ENCODE measurements at regions not wholly inside any gene's neighbourhood (a gene's known extent, or its start where the extent isn't known, plus 50 kb on each side); places are given as distances from the start of the nearest gene placed in this dataset.

- TF ChIP-seq, protein P1, sequence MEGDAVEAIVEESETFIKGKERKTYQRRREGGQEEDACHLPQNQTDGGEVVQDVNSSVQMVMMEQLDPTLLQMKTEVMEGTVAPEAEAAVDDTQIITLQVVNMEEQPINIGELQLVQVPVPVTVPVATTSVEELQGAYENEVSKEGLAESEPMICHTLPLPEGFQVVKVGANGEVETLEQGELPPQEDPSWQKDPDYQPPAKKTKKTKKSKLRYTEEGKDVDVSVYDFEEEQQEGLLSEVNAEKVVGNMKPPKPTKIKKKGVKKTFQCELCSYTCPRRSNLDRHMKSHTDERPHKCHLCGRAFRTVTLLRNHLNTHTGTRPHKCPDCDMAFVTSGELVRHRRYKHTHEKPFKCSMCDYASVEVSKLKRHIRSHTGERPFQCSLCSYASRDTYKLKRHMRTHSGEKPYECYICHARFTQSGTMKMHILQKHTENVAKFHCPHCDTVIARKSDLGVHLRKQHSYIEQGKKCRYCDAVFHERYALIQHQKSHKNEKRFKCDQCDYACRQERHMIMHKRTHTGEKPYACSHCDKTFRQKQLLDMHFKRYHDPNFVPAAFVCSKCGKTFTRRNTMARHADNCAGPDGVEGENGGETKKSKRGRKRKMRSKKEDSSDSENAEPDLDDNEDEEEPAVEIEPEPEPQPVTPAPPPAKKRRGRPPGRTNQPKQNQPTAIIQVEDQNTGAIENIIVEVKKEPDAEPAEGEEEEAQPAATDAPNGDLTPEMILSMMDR (conservative IDR thresholded peaks at IDR 0.05; ENCODE audit: low read depth in 2 of 2) = no peak
- TF ChIP-seq CREB1 (CRISPR knock-in tag; IDR thresholded peaks at IDR 0.05; ENCODE audit: low read depth) (no peak), POLR2AphosphoS5 (IDR thresholded peaks at IDR 0.05; ENCODE audit: low read depth) (no peak), EZH2 (IDR thresholded peaks at IDR 0.05; ENCODE audit: low read depth, unreplicated experiment) (no peak), REST (IDR thresholded peaks at IDR 0.05; ENCODE audit: unreplicated experiment) (no peak), EZH2phosphoT487 (IDR thresholded peaks at IDR 0.05; ENCODE audit: unreplicated experiment) (no peak), JUNB (IDR thresholded peaks at IDR 0.05; ENCODE audit: unreplicated experiment) (no peak), NANOG (IDR thresholded peaks at IDR 0.05; ENCODE audit: borderline replicate concordance) (no peak), ZNF114 (CRISPR knock-in tag; IDR thresholded peaks at IDR 0.05) (no peak), ZNF331 (CRISPR knock-in tag; IDR thresholded peaks at IDR 0.05; ENCODE audit: low read depth) (no peak), STAT1 (IDR thresholded peaks at IDR 0.05; ENCODE audit: unreplicated experiment) (no peak)
- TF ChIP-seq, protein P2, sequence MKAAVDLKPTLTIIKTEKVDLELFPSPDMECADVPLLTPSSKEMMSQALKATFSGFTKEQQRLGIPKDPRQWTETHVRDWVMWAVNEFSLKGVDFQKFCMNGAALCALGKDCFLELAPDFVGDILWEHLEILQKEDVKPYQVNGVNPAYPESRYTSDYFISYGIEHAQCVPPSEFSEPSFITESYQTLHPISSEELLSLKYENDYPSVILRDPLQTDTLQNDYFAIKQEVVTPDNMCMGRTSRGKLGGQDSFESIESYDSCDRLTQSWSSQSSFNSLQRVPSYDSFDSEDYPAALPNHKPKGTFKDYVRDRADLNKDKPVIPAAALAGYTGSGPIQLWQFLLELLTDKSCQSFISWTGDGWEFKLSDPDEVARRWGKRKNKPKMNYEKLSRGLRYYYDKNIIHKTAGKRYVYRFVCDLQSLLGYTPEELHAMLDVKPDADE (IDR thresholded peaks at IDR 0.05) = no peak
- TF ChIP-seq, protein P3, sequence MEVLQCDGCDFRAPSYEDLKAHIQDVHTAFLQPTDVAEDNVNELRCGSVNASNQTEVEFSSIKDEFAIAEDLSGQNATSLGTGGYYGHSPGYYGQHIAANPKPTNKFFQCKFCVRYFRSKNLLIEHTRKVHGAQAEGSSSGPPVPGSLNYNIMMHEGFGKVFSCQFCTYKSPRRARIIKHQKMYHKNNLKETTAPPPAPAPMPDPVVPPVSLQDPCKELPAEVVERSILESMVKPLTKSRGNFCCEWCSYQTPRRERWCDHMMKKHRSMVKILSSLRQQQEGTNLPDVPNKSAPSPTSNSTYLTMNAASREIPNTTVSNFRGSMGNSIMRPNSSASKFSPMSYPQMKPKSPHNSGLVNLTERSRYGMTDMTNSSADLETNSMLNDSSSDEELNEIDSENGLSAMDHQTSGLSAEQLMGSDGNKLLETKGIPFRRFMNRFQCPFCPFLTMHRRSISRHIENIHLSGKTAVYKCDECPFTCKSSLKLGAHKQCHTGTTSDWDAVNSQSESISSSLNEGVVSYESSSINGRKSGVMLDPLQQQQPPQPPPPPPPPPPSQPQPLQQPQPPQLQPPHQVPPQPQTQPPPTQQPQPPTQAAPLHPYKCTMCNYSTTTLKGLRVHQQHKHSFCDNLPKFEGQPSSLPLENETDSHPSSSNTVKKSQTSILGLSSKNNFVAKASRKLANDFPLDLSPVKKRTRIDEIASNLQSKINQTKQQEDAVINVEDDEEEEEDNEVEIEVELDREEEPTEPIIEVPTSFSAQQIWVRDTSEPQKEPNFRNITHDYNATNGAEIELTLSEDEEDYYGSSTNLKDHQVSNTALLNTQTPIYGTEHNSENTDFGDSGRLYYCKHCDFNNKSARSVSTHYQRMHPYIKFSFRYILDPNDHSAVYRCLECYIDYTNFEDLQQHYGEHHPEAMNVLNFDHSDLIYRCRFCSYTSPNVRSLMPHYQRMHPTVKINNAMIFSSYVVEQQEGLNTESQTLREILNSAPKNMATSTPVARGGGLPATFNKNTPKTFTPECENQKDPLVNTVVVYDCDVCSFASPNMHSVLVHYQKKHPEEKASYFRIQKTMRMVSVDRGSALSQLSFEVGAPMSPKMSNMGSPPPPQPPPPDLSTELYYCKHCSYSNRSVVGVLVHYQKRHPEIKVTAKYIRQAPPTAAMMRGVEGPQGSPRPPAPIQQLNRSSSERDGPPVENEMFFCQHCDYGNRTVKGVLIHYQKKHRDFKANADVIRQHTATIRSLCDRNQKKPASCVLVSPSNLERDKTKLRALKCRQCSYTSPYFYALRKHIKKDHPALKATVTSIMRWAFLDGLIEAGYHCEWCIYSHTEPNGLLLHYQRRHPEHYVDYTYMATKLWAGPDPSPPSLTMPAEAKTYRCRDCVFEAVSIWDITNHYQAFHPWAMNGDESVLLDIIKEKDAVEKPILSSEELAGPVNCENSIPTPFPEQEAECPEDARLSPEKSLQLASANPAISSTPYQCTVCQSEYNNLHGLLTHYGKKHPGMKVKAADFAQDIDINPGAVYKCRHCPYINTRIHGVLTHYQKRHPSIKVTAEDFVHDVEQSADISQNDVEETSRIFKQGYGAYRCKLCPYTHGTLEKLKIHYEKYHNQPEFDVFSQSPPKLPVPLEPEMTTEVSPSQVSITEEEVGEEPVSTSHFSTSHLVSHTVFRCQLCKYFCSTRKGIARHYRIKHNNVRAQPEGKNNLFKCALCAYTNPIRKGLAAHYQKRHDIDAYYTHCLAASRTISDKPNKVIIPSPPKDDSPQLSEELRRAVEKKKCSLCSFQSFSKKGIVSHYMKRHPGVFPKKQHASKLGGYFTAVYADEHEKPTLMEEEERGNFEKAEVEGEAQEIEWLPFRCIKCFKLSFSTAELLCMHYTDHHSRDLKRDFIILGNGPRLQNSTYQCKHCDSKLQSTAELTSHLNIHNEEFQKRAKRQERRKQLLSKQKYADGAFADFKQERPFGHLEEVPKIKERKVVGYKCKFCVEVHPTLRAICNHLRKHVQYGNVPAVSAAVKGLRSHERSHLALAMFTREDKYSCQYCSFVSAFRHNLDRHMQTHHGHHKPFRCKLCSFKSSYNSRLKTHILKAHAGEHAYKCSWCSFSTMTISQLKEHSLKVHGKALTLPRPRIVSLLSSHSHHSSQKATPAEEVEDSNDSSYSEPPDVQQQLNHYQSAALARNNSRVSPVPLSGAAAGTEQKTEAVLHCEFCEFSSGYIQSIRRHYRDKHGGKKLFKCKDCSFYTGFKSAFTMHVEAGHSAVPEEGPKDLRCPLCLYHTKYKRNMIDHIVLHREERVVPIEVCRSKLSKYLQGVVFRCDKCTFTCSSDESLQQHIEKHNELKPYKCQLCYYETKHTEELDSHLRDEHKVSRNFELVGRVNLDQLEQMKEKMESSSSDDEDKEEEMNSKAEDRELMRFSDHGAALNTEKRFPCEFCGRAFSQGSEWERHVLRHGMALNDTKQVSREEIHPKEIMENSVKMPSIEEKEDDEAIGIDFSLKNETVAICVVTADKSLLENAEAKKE (CRISPR knock-in tag; IDR thresholded peaks at IDR 0.05) = no peak
Measured at GRCh38 chr12:70176290-70176689, 66.9 kb upstream of the CNOT2 start.
